MM.1S (cell line): ENCODE measurements at regions not wholly inside any gene's neighbourhood (a gene's known extent, or its start where the extent isn't known, plus 50 kb on each side); places are given as distances from the start of the nearest gene placed in this dataset.

Source experiments
- DNase-seq: peaks from one replicate; pipeline ENCODE4 v3.0.0-alpha.2; 2015
- H2AFZ ChIP-seq: fragments of 300-600 bp; sonication (generic); 2 replicates; pipeline ENCODE4 v1.6.0; 2016; ENCODE audit warnings: antibody characterized with exemption, low read length
- H3F3A ChIP-seq: fragments of 300-600 bp; sonication (generic); 2 replicates; pipeline ENCODE4 v1.6.1; 2016; ENCODE audit warnings: mild to moderate bottlenecking, antibody characterized with exemption, low read length, moderate library complexity, mixed read lengths; ENCODE audit not compliant: insufficient read depth
- H3K27ac ChIP-seq: fragments of 300-600 bp; sonication (generic); 2 replicates; pipeline ENCODE4 v1.5.1; 2016; ENCODE audit warnings: mild to moderate bottlenecking, low read length
- H3K27me3 ChIP-seq: fragments of 300-600 bp; sonication (generic); replicated peaks from 2 replicates; pipeline ENCODE4 v1.6.0; 2016; ENCODE audit warnings: low read length; ENCODE audit not compliant: insufficient read depth
- H3K36me3 ChIP-seq: fragments of 300-600 bp; sonication (generic); replicated peaks from 2 replicates; pipeline ENCODE4 v1.6.1; 2016; ENCODE audit warnings: mild to moderate bottlenecking, low read length, mixed read lengths; ENCODE audit not compliant: insufficient read depth
- H3K4me1 ChIP-seq: fragments of 300-600 bp; sonication (generic); 2 replicates; pipeline ENCODE4 v1.6.1; 2016; ENCODE audit warnings: low read length, mixed read lengths
- H3K4me2 ChIP-seq: fragments of 300-600 bp; sonication (generic); 2 replicates; pipeline ENCODE4 v1.6.0; 2016; ENCODE audit warnings: low read depth, low read length
- H3K4me3 ChIP-seq: fragments of 300-600 bp; sonication (generic); 2 replicates; pipeline ENCODE4 v1.5.1; 2016; ENCODE audit warnings: low read length, mixed read lengths
- H3K79me2 ChIP-seq: fragments of 300-600 bp; sonication (generic); 2 replicates; pipeline ENCODE4 v1.6.1; 2016; ENCODE audit warnings: mixed run types, low read length, mixed read lengths
- H3K9ac ChIP-seq: fragments of 300-600 bp; sonication (generic); 2 replicates; pipeline ENCODE4 v1.6.1; 2016; ENCODE audit warnings: low read length, mixed read lengths
- H3K9me2 ChIP-seq: fragments of 300-600 bp; sonication (generic); replicated peaks from 2 replicates; pipeline ENCODE4 v1.6.1; 2016; ENCODE audit warnings: mild to moderate bottlenecking, low read length, mixed read lengths; ENCODE audit not compliant: insufficient read depth
- H3K9me3 ChIP-seq: fragments of 300-600 bp; sonication (generic); replicated peaks from 2 replicates; pipeline ENCODE4 v1.6.1; 2016; ENCODE audit warnings: mild to moderate bottlenecking, low read length, mixed read lengths; ENCODE audit not compliant: insufficient read depth
- H4K20me1 ChIP-seq: fragments of 300-600 bp; sonication (generic); 2 replicates; pipeline ENCODE4 v1.6.1; 2016; ENCODE audit warnings: mild to moderate bottlenecking, low read length, moderate library complexity, mixed read lengths; ENCODE audit not compliant: insufficient read depth
- EZH2 ChIP-seq: fragments of 300-600 bp; sonication (generic); optimal IDR thresholded peaks from 2 replicates; pipeline ENCODE3; 2017; ENCODE audit warnings: low read depth, mild to moderate bottlenecking, antibody characterized with exemption, low read length, mixed read lengths
- EZH2phosphoT487 ChIP-seq: fragments of 300-600 bp; sonication (generic); IDR thresholded peaks from 2 replicates; pipeline ENCODE4 v1.6.1; 2018; ENCODE audit warnings: antibody characterized with exemption, low read length
- TF ChIP-seq, protein P1 (sequence below): fragments of 300-600 bp; sonication (generic); IDR thresholded peaks from 2 replicates; pipeline ENCODE4 v1.5.1; 2016; ENCODE audit warnings: antibody characterized with exemption, low read length, mixed read lengths

DNA sequence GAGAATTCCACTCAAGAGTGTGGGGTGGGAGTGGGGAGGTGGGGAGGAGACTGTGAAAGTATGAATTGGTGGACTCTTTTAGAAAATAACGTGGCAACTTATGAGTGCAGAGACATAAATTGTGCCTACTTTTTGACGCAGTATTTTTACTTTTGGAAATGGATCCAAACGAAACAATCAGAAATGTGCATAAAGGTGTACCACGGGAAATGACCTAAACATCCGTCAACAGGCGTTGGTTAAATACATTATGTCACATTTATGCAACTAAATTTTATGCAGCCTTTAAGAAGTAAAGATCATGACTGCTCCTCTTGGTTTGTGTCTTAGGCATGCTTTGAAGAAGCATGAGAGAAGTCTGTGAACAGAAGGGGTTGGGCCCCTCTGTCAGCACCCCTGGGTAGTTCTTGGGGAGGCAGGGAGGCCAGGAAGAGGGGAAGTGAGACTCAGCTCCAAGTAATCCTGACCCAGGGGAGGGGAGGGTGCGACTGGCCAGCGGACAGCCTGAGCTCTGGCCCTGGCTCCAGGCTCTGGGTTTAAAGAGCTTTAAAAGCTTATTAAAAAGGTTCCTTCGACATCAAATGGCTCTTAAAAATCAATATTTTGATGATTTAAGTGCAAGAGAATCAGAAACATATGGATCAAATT lies 126.4 kb upstream of the HAAO start:
- TF ChIP-seq EZH2phosphoT487 (no peak), EZH2 (no peak)
- TF ChIP-seq, protein P1, sequence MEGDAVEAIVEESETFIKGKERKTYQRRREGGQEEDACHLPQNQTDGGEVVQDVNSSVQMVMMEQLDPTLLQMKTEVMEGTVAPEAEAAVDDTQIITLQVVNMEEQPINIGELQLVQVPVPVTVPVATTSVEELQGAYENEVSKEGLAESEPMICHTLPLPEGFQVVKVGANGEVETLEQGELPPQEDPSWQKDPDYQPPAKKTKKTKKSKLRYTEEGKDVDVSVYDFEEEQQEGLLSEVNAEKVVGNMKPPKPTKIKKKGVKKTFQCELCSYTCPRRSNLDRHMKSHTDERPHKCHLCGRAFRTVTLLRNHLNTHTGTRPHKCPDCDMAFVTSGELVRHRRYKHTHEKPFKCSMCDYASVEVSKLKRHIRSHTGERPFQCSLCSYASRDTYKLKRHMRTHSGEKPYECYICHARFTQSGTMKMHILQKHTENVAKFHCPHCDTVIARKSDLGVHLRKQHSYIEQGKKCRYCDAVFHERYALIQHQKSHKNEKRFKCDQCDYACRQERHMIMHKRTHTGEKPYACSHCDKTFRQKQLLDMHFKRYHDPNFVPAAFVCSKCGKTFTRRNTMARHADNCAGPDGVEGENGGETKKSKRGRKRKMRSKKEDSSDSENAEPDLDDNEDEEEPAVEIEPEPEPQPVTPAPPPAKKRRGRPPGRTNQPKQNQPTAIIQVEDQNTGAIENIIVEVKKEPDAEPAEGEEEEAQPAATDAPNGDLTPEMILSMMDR = no peak
- H3K4me2 ChIP-seq = no peak overlapping the region
- DNase-seq = no peak
- no peaks in the 10 kb centered on the region for H3K9me3 ChIP-seq
- H3K27ac ChIP-seq = no peak overlapping the region
- no peaks in the 10 kb centered on the region for H3K79me2 ChIP-seq
- H3K36me3 ChIP-seq = no peaks in the 10 kb centered on the region
- H2AFZ ChIP-seq = no peak overlapping the region
- no peaks in the 10 kb centered on the region for H4K20me1 ChIP-seq
- no peaks in the 10 kb centered on the region for H3K4me1 ChIP-seq
- no peaks in the 10 kb centered on the region for H3F3A ChIP-seq
- H3K27me3 ChIP-seq = no peaks in the 10 kb centered on the region
- H3K4me3 ChIP-seq = no peak overlapping the region
- no peaks in the 10 kb centered on the region for H3K9me2 ChIP-seq
- H3K9ac ChIP-seq = no peak overlapping the region

- Histone ChIP-seq H3K4me3 (no peak overlapping the region), H3K79me2 (no peaks in the 10 kb centered on the region), H3F3A (no peaks in the 10 kb centered on the region), H3K4me2 (no peak overlapping the region), H2AFZ (no peak overlapping the region), H3K27ac (no peak overlapping the region), H3K9me3 (no peaks in the 10 kb centered on the region), H4K20me1 (no peaks in the 10 kb centered on the region), H3K4me1 (no peaks in the 10 kb centered on the region), H3K9me2 (no peaks in the 10 kb centered on the region), H3K36me3 (no peaks in the 10 kb centered on the region), H3K27me3 (no peaks in the 10 kb centered on the region), H3K9ac (no peak overlapping the region)
- DNase-seq = no peak
- no peak for TF ChIP-seq EZH2
- TF ChIP-seq EZH2phosphoT487 = no peak
- TF ChIP-seq, protein P1 = no peak
Observed at GRCh38 chr2:42918041-42918440, 125.7 kb upstream of the HAAO start.

DNA sequence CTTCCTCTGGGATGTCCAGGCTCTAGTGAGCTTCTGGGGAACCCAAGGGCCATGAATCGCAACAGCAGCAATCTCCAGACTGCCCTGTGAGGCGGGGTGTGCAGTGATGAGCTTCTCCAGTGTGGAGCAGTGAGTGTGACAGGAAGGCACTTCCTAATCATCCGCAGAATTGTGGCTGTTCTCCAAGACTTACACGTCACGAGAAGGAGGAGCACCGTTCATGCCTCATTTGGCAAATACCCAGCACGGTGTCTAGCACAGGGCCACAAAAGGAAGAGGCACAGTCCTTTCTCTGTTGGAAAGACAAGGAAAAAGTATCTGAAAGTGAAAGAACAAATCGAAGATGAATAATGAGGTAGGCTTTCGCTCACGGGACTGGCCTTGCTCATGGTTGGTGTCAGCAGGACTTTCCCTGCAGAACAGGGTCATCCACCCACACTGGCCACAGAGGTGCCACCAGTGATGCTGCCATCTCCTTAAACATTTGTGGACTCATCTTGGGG lies 125.1 kb upstream of the HAAO start:
- no peaks in the 10 kb centered on the region for H3K27me3 ChIP-seq
- TF ChIP-seq EZH2 (no peak), EZH2phosphoT487 (no peak)
- TF ChIP-seq, protein P1 = no peak
- no peak for DNase-seq
- no peaks in the 10 kb centered on the region for H4K20me1 ChIP-seq
- no peaks in the 10 kb centered on the region for H3F3A ChIP-seq
- no peak overlapping the region for H2AFZ ChIP-seq
- H3K9me3 ChIP-seq = no peaks in the 10 kb centered on the region
- H3K36me3 ChIP-seq = no peaks in the 10 kb centered on the region
- no peaks in the 10 kb centered on the region for H3K9me2 ChIP-seq
- H3K4me2 ChIP-seq = no peak overlapping the region
- H3K9ac ChIP-seq = no peak overlapping the region
- H3K27ac ChIP-seq = no peak overlapping the region
- no peaks in the 10 kb centered on the region for H3K4me1 ChIP-seq
- H3K79me2 ChIP-seq = no peaks in the 10 kb centered on the region
- no peak overlapping the region for H3K4me3 ChIP-seq
